ENCODE measurements at regions not wholly inside any gene's neighbourhood (a gene's known extent, or its start where the extent isn't known, plus 50 kb on each side); places are given as distances from the start of the nearest gene placed in this dataset.
"Not testable (repeated sequence)": the region's sequence is repeated elsewhere in the genome, so short reads cannot be mapped to it uniquely, and the experiment has no call there.

DNA sequence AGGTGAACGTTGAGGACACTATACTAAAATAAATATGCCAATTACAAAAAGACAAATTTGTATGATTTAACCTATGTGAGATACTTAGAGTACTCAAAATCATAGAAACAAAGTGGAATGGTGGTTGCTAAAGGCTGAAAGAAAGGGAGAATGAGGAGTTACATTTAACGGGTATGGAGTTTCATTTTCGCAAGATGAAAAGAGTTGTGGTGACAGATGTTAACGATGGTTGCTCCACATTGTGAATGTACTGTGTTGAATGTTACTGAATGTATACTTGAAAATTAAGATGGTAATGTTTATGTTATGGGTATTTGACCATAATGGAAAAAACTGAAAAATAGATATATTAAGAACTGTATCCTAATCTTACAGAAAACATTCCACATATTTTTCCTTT, 51.3 kb upstream of the MOCS2 start:
- no peak for DNase-seq (ENCODE audit: extremely low read depth, low read depth, low spot score)

DNA sequence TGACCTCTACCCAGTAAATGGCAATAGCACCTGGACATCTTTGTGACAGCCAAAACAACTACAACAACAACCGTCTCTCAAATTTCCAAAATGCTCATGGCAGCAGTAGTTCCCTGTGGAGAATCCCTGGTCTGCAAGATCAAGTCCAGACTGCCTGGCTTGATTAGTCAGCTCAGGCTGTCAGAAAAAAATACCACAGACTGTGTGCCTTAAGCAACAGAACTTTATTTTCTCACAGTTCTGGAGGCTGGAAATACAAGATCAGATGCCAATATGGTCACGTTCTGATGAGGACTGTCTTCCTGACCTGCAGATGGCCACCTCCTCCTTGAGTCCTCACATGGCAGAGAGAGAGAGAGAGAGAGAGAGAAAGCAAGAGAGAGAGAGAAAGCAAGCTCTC, 52.3 kb upstream of the MOCS2 start:
- no peak for DNase-seq (ENCODE audit: extremely low read depth, low read depth, low spot score)

DNA sequence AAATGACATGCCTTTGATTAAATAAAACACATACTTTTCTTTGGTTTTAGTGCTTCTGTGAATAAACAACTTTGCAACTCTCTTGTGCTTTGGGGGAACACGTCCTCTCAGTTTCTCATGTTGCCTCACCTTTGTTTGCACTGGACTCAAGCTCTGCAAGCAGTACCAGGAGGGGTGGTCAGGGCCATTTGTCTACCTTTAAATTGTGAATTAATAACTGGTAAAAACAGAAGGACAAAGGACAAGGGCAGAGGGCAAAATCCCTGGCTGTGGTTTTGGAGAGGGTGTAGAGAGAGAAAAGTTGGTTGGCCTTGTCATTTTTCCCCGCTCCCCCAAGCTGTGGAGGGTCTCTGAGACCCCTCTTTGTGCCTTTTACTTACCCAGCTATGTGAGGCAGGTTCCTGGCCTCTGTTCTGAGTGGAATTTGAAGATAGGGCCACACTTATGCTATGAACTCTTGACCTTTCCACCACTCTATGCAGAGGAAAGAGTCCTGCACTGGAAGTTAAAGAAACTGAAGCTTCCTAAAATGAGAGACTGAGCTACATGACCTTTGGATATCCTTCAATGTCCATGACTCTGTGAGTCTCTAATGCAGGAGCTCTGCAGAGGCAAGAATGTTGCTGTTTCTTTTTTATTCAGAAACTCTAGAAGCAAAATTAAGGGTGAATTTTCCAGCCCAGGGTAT, 55.1 kb upstream of the MOCS2 start:
- no peak for DNase-seq (ENCODE audit: extremely low read depth, low read depth, low spot score)

DNA sequence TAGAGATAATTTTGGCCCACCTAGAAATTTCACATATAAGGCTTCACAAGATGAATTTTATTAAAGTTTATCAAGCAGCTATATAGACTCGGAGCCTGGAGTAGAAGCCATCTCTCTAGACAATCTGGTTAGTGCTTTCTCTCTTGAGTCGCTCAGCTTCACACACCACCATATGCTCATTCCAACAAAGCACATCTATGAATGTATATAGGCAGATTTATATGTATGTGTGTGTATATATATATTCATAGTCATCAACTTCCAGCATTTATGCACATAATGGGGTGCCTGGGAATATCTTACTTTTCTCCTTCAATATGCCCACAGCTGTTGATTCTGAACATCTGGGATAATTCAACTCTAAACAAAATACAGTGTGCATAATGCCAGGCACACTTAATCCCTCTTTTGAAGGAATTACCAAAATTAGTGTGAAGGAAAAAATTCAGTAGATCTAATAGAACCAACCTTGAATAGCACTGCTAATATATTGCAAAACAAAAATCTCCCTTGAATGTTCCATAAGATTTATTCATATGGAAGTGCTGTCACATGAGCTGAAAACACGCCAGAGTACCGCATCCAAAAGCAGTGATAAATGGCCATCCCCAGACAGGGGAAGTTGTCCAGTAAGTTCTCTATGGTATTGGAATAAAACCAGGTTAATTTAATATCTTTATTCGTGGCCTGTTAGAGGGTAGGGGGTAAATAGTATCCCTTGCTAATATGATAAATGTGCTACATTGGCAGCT, 56.0 kb upstream of the MOCS2 start:
- no peak for DNase-seq (ENCODE audit: extremely low read depth, low read depth, low spot score)

DNA sequence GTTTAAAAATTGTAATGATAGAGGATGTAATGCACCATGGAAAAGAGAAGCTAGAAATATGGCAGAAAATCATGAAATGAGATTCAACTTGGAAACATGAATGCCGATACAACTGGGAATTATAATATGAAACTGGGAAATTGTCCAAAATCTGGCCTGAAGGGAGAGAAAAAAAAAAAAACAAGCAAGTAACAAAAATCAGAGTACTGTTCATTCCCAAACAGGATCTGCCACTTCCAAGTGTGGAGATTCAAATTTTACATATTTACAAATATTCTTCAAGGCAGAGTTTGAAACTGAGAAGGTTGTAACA, 56.6 kb upstream of the MOCS2 start:
- DNase-seq (ENCODE audit: extremely low read depth, low read depth, low spot score), result no peak

DNA sequence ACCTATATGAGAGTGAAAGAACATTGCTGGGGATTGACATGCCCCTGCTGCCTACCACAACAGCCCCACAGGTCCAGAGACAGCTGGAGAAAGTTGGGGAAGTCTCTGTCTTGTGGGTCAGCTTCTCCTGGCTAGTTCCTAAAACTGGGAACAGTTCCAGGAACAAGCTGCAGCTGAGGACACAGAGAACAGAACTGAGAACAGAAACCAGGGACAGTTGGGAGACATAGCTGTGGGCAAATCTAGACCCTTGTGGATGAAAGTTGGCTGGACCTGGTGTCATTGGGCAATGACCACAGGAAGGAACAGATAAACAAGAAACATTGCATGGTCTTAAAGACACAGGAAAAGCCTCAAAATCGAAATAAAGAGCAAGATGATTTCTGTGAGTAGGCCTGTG, 58.3 kb upstream of the MOCS2 start:
- no peak for DNase-seq (ENCODE audit: extremely low read depth, low read depth, low spot score)

DNA sequence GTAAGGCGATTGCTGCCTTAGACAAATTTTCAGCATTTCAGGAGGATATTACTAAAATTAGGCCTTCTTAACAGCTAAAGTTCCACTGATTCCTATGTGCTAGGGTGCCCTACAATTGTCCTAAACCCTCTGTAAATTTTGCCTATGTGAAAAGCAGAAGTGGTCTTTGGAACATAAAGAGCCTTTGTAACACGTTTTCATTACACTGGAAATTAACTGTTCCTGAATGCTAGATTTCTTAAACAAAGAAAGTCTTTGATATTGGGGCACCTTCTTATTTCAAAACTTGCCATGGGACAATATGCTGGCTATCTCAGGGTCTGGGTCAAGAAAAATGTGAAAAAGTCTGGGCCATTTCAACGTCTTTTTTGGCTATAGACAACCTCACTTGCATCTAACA, 60.4 kb upstream of the MOCS2 start:
- no peak for DNase-seq (ENCODE audit: extremely low read depth, low read depth, low spot score)

DNA sequence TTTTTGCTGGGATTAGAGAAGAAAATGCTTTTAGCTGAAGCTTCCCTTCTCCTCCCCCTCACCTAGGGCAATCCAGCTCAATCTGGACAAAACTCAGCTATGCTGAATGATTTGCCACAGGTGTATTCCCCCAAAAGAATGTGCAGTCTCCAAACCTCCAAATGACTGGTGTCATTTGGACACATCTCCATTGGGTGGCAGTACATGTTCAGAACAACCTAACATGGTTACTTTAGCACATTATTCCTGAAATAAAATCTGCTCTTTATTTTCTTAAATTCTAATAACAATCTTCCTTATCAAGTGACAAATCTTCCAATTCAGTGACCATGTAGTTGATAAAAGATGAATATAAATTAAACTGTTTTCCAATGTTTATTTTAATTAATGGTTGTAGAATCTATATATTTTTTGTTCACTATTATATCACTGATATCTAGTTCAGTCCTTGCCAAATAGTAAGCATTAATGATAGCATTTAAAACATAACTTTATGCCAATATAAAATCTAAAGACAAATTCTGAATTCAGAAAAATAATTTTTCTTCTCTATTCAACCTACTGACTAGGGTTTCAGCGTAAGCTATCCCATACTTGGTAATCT, 61.3 kb upstream of the MOCS2 start:
- DNase-seq (ENCODE audit: extremely low read depth, low read depth, low spot score), result peak; percentile 10

DNA sequence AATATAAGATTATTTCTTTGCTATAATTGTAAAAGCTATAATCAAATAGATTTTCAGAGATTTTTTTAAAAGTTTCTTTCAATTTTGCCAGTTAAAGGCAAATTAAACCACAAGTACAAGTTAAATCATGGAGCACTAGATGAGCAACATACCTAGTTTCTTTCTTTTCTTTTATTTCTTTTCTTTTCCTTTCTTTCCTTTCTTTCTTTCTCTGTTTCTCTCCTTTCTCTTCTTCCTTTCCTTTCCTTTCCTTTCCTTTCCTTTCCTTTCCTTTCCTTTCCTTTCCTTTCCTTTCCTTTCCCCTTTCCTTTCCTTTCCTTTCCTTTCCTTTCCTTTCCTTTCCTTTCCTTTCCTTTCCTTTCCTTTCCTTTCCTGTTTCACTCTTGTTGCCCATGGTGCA, 62.5 kb upstream of the MOCS2 start:
- not testable (repeated sequence) for DNase-seq (ENCODE audit: extremely low read depth, low read depth, low spot score)

DNA sequence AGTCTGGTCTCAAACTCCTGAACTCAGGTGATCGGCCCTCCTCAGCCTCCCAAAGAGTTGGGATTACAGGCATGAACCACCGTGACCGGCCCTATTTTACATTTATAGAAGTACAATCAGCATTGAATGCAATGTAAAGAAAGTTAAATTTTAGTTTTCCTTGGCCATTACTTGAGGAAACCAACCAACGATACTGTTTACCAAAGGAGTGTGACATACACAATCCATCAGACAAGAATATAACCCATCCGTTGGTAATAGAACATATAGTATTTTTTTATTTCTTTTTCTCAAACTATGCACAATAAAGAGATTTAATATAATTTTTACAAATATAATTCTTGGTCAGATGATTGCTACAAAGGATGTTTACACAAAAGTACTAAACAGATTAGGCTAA, 63.1 kb upstream of the MOCS2 start:
- no peak for DNase-seq (ENCODE audit: extremely low read depth, low read depth, low spot score)

DNA sequence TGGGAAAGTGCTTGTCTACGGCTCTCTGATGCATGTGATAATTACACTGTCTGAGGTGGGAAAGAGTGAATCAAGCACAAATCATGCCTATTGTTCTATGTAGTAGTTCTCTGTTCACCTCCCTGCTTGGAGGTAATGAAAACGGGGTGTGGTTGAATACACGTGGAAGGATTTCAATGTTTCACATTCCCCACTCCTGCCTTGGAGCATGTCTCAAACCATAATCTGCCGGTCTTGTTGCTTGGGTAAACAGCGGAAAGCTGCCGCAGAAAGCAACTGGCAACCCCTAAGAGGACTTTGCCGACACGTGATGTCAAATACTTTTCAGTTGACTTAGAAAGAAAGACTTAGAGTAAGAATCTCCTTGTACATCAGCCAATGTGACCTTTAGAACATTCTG, 63.5 kb upstream of the MOCS2 start:
- DNase-seq (ENCODE audit: extremely low read depth, low read depth, low spot score), result no peak

DNA sequence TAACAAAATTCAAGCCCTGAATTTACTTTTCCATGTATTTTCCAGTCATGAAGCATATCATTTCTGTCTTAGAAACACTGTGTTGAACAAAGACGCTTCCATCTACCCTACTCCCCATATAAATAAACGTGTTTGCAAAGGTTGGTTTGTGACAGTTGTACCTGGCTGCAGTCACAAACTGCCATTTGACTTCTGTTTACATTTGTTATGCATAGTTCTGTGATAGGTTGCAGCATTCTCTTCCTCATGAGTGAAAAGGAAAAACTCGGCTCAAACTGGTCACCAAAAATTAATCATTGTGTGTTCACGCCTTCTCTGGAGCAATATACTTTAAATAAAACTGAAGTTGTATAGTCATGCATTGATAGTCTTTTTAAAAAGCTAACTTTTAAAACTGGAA, 69.3 kb upstream of the MOCS2 start:
- no peak for DNase-seq (ENCODE audit: extremely low read depth, low read depth, low spot score)

DNA sequence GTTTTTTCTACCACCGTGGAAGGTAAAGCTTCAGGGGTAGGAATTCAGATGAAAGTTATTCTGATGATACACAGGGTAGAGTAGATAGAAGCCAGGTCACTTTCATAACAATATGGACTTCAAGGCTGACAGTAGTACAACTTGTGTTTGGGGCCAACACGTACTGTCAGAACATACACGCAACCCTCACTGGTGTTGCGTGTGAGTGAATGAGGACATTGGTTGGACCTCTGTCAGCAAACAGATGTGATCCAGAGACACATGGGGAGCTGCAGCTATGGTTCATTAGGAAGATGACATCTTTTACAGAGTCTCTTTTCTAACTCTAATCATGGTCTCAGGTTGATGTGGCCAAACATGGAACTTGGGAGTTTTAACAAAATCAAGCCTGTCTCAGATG, 70.1 kb upstream of the MOCS2 start:
- no peak for DNase-seq (ENCODE audit: extremely low read depth, low read depth, low spot score)

DNA sequence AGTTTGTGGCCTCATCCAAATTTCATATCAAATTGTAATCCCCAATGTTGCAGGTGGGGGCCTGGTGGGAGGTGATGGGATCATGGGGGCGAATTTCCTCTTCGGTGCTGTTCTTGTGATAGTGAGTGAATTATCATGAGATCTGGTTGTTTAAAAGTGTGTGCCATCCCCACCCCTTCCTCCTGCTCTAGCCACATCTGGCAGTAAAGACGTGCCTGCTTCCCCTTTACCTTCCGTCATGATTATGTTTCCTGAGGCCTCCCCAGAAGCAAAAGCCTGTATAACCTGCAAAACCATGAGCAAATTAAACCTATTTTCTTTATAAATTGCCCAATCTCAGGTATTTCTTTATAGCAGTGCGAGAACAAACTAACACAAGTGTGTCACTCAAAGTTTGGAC, 71.0 kb upstream of the MOCS2 start:
- no peak for DNase-seq (ENCODE audit: extremely low read depth, low read depth, low spot score)

DNA sequence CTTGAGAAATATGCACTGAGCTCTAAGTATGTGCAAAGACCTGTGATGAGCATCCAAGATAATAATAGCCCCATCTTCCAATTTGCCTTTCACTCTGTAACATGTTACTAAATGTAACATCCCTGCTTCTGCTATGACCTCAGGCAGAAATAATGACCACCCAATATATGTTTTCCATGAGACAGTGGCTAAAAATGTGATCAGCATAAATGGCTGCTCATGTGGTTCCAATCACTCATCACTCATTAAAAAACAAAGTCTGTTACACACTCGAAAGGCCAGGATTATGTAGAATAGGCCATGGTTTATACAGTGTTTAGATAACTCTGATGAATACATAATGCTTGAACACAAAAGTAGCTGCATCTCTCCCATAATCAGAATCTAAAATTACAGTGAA, 71.4 kb upstream of the MOCS2 start:
- no peak for DNase-seq (ENCODE audit: extremely low read depth, low read depth, low spot score)

DNA sequence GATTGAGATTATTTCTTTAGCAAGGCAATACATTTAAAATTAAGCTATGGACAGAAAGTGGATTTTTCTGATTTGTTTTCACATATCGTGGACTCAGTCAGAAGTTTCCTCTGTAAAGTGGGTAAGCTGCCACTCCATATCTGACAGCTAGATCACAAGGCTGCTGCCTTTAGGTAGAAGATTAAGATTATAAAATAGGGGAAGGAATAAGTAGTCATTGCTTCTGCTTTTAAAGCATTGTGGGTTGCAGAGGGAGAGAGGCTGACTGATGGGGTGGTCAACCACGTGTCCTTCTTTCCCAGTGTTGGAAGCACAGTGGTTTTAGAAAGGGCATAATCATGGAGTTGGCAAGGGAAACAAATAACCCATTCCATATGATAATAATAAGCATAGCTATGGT, 74.3 kb upstream of the MOCS2 start:
- no peak for DNase-seq (ENCODE audit: extremely low read depth, low read depth, low spot score)

DNA sequence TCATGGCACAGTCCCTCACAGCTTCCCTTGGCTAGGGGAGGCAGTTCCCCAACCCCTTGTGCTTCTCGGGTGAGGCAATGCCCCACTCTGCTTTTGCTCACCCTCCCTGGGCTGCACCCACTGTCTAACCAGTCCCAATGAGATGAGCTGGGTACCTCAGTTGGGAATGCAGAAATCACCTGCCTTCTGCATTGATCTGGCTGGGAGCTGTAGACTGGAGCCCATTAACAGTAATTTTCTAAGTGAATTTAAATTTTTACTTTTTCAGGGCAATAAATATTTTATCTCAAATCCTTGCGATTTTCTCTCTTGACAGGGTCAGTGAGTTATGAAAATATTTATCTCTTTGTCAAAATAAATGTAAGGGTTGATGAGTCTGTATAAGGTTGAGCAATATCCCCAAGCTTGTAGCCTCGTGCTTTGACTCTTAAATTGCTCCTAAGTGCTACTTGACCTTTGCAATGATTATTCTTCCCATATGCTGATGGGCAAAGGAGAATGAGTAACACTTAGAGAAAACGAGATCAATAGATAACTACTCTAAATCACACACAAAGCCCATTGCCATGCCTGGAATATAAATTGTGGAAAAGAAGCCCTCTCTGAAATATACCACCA, 82.1 kb upstream of the MOCS2 start:
- DNase-seq (ENCODE audit: extremely low read depth, low read depth, low spot score), result no peak

DNA sequence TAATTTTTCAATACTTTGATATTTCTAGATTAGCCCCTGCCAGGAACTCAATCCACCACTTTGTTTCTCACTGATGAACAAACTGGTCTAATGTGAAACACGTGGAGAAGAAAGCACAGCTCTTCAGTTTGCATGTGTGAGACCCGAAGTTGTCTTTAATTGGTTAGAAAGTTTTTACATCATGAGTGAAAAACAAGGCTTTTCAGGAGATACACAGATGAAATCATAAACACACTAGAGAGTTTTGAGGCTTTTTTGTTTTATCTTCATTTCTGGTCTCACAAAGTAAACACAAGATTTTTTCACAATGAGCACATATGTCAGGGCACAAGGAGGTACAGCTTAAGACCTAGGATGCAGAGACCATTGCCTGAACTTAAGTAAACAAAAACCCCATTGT, 84.5 kb upstream of the MOCS2 start:
- no peak for DNase-seq (ENCODE audit: extremely low read depth, low read depth, low spot score)

DNA sequence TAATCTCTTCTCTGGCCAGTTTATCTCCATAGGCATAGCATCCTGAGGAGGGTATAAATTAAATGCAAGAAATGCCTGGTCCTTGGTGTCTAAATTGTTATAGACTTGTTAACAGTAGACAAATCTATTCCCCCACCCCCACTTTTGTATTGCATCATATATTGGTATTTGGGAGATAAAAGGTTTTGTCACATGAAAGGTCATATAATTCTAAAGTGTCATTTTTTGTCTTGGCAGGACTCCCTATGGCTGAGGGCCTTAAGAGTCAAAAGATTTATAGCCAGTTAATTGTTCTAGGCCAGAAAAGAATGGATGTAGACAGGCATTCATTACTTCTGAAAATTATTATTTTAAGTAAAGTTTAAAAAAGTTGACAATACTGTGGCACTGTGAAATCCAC, 90.3 kb upstream of the MOCS2 start:
- no peak for DNase-seq (ENCODE audit: extremely low read depth, low read depth, low spot score)

DNA sequence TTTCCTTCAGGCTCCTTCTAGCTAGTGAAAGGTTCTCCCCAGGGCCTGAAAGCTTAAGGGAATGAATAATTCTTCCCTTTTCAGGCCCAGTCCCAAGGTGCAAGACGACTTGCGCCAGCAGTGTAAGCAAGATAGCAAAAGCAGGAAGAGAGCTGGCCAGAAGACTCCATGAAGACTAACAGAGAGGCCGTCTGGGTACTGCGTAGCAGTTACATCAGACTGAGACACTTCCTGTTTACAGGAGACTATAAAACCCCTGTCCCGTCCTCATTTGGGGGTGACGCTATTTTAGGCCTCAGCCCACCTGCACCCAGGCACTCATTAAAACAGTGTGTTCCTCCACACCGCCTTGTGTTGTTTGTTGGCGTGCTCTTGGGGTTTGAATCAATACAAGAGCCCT, 90.7 kb upstream of the MOCS2 start:
- DNase-seq (ENCODE audit: extremely low read depth, low read depth, low spot score), result peak; percentile 16

DNA sequence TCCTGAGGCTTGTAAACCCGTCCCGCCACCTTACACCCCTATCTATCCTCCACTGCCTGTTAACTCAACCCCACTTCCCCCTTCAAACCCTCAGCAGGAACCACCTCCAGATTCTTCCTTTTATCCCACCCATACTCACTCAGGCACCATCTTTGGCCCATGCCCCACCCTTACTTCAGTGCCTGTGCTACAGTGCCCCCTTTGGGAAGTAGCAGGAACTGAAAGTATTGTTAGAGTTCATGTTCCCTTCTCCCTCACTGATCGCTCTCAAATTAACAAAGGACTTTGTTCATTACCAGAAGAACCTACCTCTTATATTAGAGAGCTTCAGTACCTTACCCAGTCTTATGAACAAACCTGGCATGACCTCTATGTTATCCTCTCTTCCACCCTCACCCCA, 92.2 kb upstream of the MOCS2 start:
- no peak for DNase-seq (ENCODE audit: extremely low read depth, low read depth, low spot score)

DNA sequence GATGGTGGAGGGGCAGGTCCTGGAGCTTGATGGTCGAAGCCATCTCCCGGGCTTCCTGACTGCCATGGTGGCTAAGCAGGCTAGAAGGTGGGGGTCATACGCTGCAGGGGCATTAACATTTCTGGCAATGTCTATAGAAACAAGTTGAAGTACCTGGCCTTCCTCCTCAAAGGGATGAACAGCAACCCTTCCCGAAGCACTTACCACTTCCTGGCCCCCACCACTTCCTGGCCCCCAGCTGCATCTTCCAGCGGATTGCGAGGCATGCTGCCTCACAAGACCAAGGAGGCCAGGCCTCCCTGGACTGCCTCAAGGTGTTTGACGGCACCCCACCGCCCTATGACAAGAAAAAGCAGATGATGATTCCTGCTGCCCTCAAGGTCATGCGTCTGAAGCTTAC, 97.0 kb upstream of the MOCS2 start:
- no peak for DNase-seq (ENCODE audit: extremely low read depth, low read depth, low spot score)

Data from glomerular endothelial cell (primary cell).